Stimulated activated CD4-positive, alpha-beta T cell treated with anti-CD3 and anti-CD28 coated beads, TNF-alpha, amount 100 ng/mL, for 48 hours (primary cell): ENCODE measurements at regions not wholly inside any gene's neighbourhood (a gene's known extent, or its start where the extent isn't known, plus 50 kb on each side); places are given as distances from the start of the nearest gene placed in this dataset.
"Not testable (repeated sequence)": the region's sequence is repeated elsewhere in the genome, so short reads cannot be mapped to it uniquely, and the experiment has no call there.

Experiments
- DNase-seq, 3 donors: peaks; one replicate each; pipeline ENCODE4 v3.0.0-alpha.2; 2020; ENCODE audit warnings: low read depth in 3 of 3

GRCh38 chr13:50484472-50485113, 358.9 kb downstream of the DLEU7 start:
- DNase-seq = no peak

- DNase-seq = no peak
Observed at GRCh38 chr13:50485979-50486935, 357.2 kb downstream of the DLEU7 start.

- no peak for DNase-seq
Observed at GRCh38 chr13:50493683-50494082, 349.8 kb downstream of the DLEU7 start.

GRCh38 chr13:50494138-50494537, 349.4 kb downstream of the DLEU7 start:
- DNase-seq = no peak

GRCh38 chr13:50503212-50503611, 340.3 kb downstream of the DLEU7 start:
- DNase-seq = not testable (repeated sequence)

- DNase-seq = no peak
Observed at GRCh38 chr13:50509167-50509566, 334.3 kb downstream of the DLEU7 start.

GRCh38 chr13:50509771-50510441, 333.6 kb downstream of the DLEU7 start:
- DNase-seq = no peak

GRCh38 chr13:50510885-50511545, 332.5 kb downstream of the DLEU7 start:
- DNase-seq = not testable (repeated sequence)

GRCh38 chr13:50511877-50512341, 331.6 kb downstream of the DLEU7 start:
- DNase-seq = no peak

GRCh38 chr13:50512474-50513299, 330.8 kb downstream of the DLEU7 start:
- DNase-seq = no peak

GRCh38 chr13:50513300-50513877, 330.1 kb downstream of the DLEU7 start:
- no peak for DNase-seq

GRCh38 chr13:50514249-50514648, 329.2 kb downstream of the DLEU7 start:
- no peak for DNase-seq

- DNase-seq = no peak
Observed at GRCh38 chr13:50518131-50518530, 325.4 kb downstream of the DLEU7 start.

- DNase-seq = no peak
Observed at GRCh38 chr13:50518781-50519201, 324.7 kb downstream of the DLEU7 start.

GRCh38 chr13:50519866-50520265, 323.6 kb downstream of the DLEU7 start:
- DNase-seq = no peak

GRCh38 chr13:50521006-50521830, 322.3 kb downstream of the DLEU7 start:
- DNase-seq = no peak

GRCh38 chr13:50521831-50522149, 321.7 kb downstream of the DLEU7 start:
- no peak for DNase-seq

- no peak for DNase-seq
Observed at GRCh38 chr13:50522506-50522905, 321.0 kb downstream of the DLEU7 start.

- DNase-seq = no peak
Observed at GRCh38 chr13:50523307-50523706, 320.2 kb downstream of the DLEU7 start.

- no peak for DNase-seq
Observed at GRCh38 chr13:50524560-50524959, 318.9 kb downstream of the DLEU7 start.
